ENCODE measurements at regions not wholly inside any gene's neighbourhood (a gene's known extent, or its start where the extent isn't known, plus 50 kb on each side); places are given as distances from the start of the nearest gene placed in this dataset.
A peak's percentile ranks its signal among the peaks of the same experiment; 100 is the strongest.

GRCh38 chr10:33835556-33835955 is 501.1 kb upstream of the NRP1 start:
- H3K4me1 Mint-ChIP-seq: peaks cover 21 to 22% of the 10 kb centered on the region in 2 experiments
- Histone ChIP-seq H3K79me1 (ENCODE audit: insufficient read depth, low read depth, low read length, poor library complexity, severe bottlenecking) (no peaks in the 10 kb centered on the region), H3K18ac (ENCODE audit: insufficient read length, low read depth, low read length) (no peak overlapping the region), H2BK5ac (ENCODE audit: insufficient read length, low read length) (no peak overlapping the region), H2AK5ac (ENCODE audit: insufficient read length, low read length) (no peak overlapping the region), H3K9me3 (ENCODE audit: control insufficient read depth, low read depth, low read length) (no peaks in the 10 kb centered on the region), H3K23me2 (ENCODE audit: insufficient read length, low read depth, low read length, poor library complexity, severe bottlenecking) (no peaks in the 10 kb centered on the region), H2BK12ac (ENCODE audit: insufficient read length, low read depth, low read length) (no peak overlapping the region), H3K4me2 (ENCODE audit: insufficient read depth, insufficient read length, low read length) (no peak overlapping the region), H3K79me2 (ENCODE audit: insufficient read depth, low read length) (no peaks in the 10 kb centered on the region), H3K9ac (ENCODE audit: extremely low read depth, insufficient read length, low read length) (no peak overlapping the region), H4K20me1 (ENCODE audit: control insufficient read depth, insufficient read depth, insufficient read length) (no peaks in the 10 kb centered on the region), H3K27me3 (ENCODE audit: insufficient read depth, low read length) (no peaks in the 10 kb centered on the region), H4K8ac (replicated peaks; ENCODE audit: insufficient read length, low read depth, low read length) (no peak overlapping the region), H4K91ac (ENCODE audit: insufficient read length, low read depth, low read length) (no peak overlapping the region), H2BK15ac (ENCODE audit: low read depth, low read length) (no peak overlapping the region), H3K4me1 (ENCODE audit: insufficient read depth, low read length) (no peaks in the 10 kb centered on the region; the same call in 1 of the 2 replicates), H2BK20ac (ENCODE audit: low read depth, low read length, poor library complexity, severe bottlenecking) (no peak overlapping the region), H4K5ac (ENCODE audit: insufficient read length, low read depth, low read length) (no peak overlapping the region), H2BK120ac (ENCODE audit: low read depth, low read length, poor library complexity, severe bottlenecking) (no peak overlapping the region), H2AFZ (ENCODE audit: low read length) (no peak overlapping the region), H3K14ac (ENCODE audit: insufficient read depth, low read length) (no peak overlapping the region), H3K23ac (ENCODE audit: insufficient read length, low read depth, low read length) (no peak overlapping the region), H3K56ac (ENCODE audit: insufficient read length, low read depth, low read length) (no peak overlapping the region), H3K27ac (ENCODE audit: insufficient read length, low read depth, low read length) (no peak overlapping the region), H3K4ac (ENCODE audit: low read depth, low read length) (no peak overlapping the region), H3T11ph (ENCODE audit: low read length) (no peak overlapping the region)
- H3K4me3 Mint-ChIP-seq: no peak overlapping the region
- WGBS (ENCODE audit: extremely low coverage, insufficient read length, low lambda C conversion rate): no CpG with 5 or more reads among the region's 1 CpG
- no peak for DNase-seq
- TF ChIP-seq CTCF (conservative IDR thresholded peaks at IDR 0.05): no peak
- H3K27ac Mint-ChIP-seq: peak overlapping the region in 1 of 3 experiments; percentile 10; a peak in 2 of 7 replicates
- peaks cover 3 to 9% of the 10 kb centered on the region in 2 experiments; a peak in 3 of 5 replicates for H3K9me3 Mint-ChIP-seq
- H3K27me3 Mint-ChIP-seq (ENCODE audit: low read depth): no peaks in the 10 kb centered on the region
- peaks cover 0 to 14% (median 6%) of the 10 kb centered on the region in 3 experiments; a peak in 4 of 7 replicates for H3K36me3 Mint-ChIP-seq (ENCODE audit: insufficient read depth in 1 of 3, low read depth in 3 of 3)

All from H9 (cell line).